SH-SY5Y (cell line): ENCODE measurements at regions not wholly inside any gene's neighbourhood (a gene's known extent, or its start where the extent isn't known, plus 50 kb on each side); places are given as distances from the start of the nearest gene placed in this dataset.

ENCODE experiments used
- GATA2 ChIP-seq: IDR thresholded peaks from 2 replicates; pipeline ENCODE4 v1.6.1; 2011; ENCODE audit warnings: mild to moderate bottlenecking, low read depth, low read length
- GATA3 ChIP-seq: IDR thresholded peaks from 2 replicates; pipeline ENCODE4 v1.6.1; 2011; ENCODE audit warnings: low read depth, mild to moderate bottlenecking, low read length, moderate library complexity

GRCh38 chr18:34971313-34971712 lies 69.9 kb upstream of the MAPRE2 start:
- TF ChIP-seq GATA2, result no peak
- no peak for TF ChIP-seq GATA3
